ENCODE measurements at regions not wholly inside any gene's neighbourhood (a gene's known extent, or its start where the extent isn't known, plus 50 kb on each side); places are given as distances from the start of the nearest gene placed in this dataset.

DNA sequence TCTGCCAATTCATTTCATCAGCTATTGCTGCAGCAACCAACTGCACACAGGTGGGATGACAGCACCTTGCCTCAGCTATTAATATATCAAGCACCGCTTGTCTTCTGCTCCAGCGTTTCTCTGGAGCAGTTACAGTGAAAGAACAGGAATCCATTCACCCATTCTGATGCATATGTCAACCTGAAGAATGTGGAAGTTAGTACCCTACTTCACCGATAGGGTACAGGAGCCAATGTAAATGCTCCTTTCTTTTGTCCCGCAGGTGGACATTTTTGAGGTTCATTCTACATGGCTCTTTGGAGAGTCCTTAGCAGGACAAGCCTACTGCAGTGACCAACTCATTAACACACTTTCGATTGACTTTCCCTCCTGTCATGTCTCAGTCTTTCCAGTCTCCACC is 104.4 kb upstream of the PRNP start (continued):
- TF ChIP-seq ASH2L (IDR thresholded peaks at IDR 0.05; ENCODE audit: low read length) = no peak

DNA sequence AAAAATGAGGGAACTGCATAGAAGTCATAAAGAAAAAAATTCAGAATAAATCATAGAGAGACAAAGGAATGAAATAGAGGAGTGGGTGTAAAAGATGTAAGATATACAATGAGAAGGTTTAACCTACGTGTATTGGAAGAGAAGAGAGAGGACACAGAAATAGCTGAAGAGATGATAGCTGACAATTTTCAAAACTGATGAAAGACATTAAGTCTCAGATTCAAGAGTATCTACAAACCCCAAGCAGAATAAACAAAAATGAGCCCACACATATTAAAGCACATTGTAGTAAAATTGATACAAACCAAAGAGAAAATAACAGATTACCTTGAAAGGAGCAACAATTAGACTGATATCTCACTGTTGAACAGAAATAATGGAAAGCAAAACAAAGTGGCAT is 107.9 kb upstream of the PRNP start:
- CTCF ChIA-PET (ENCODE audit: partially characterized antibody) = interaction anchor here (2.9 kb wide), 1 partner anchor 10 kb away, joined by 9 read pairs; no protein-coding TSS in a partner anchor

More for the DNA sequence above, 107.9 kb upstream of the PRNP start:
- no peak overlapping the region for H2AFZ ChIP-seq (ENCODE audit: low read length)
- peaks cover 0 to 4% (median 2%) of the 10 kb centered on the region in 4 experiments; a peak in 3 of 7 replicates for H3K27me3 ChIP-seq (replicated peaks in 1 of 4; ENCODE audit: control insufficient read depth in 3 of 4, extremely low read depth in 1 of 4, insufficient read depth in 3 of 4, low read length in 3 of 4)
- 87 to 100% methylated on average over 1 of the region's 1 CpG for WGBS, 2 experiments (ENCODE audit: extremely low coverage in 1 of 2, insufficient coverage in 1 of 2, insufficient read length in 1 of 2, insufficient replicate concordance in 2 of 2, low coverage in 1 of 2, low lambda C conversion rate in 2 of 2, missing lambda C conversion rate in 1 of 2)
- H3K4me1 ChIP-seq (replicated peaks in 1 of 4; ENCODE audit: control insufficient read depth in 3 of 4, insufficient read depth in 4 of 4, low read length in 3 of 4) = peaks cover 0 to 5% (median 2%) of the 10 kb centered on the region in 4 experiments; a peak in 3 of 7 replicates
- no peak overlapping the region for H3K56ac ChIP-seq (replicated peaks; ENCODE audit: insufficient read length, low read depth, low read length)
- H4K91ac ChIP-seq (replicated peaks; ENCODE audit: insufficient read length, low read length) = no peak overlapping the region
- H3K4me3 ChIP-seq (ENCODE audit: extremely low read depth in 1 of 4, insufficient read depth in 2 of 4, low read depth in 3 of 4, low read length in 4 of 4) = no peak overlapping the region
- H3K4ac ChIP-seq (replicated peaks; ENCODE audit: insufficient read length, low read depth, low read length) = no peak overlapping the region
- no peak overlapping the region for H3K27ac ChIP-seq (ENCODE audit: low read depth, low read length)
- no peak overlapping the region for H3K4me2 ChIP-seq (ENCODE audit: insufficient read depth in 1 of 2, low read depth in 2 of 2, low read length in 2 of 2)
- no peak overlapping the region for H3K9ac ChIP-seq (replicated peaks in 1 of 4; ENCODE audit: extremely low read depth in 1 of 4, low read depth in 3 of 4, low read length in 3 of 4)
- H2BK5ac ChIP-seq (ENCODE audit: low read depth, low read length) = no peak overlapping the region
- H3K23me2 ChIP-seq (ENCODE audit: low read depth, low read length) = no peaks in the 10 kb centered on the region
- H4K20me1 ChIP-seq (replicated peaks in 1 of 2; ENCODE audit: control insufficient read depth in 1 of 2, insufficient read depth in 2 of 2, low read length in 2 of 2) = no peaks in the 10 kb centered on the region
- no peak overlapping the region for H2BK15ac ChIP-seq (ENCODE audit: low read length)
- H4K5ac ChIP-seq (ENCODE audit: insufficient read length, low read depth, low read length) = no peak overlapping the region
- no peak overlapping the region for H2BK20ac ChIP-seq (ENCODE audit: low read length)
- no peaks in the 10 kb centered on the region for H3K79me2 ChIP-seq (ENCODE audit: control insufficient read depth in 1 of 2, insufficient read depth in 2 of 2, low read length in 2 of 2)
- H2AK5ac ChIP-seq (ENCODE audit: low read depth, low read length) = no peak overlapping the region
- DNase-seq (ENCODE audit: low read depth in 1 of 2, low spot score in 2 of 2) = no peak
- no peak for TF ChIP-seq JUN (IDR thresholded peaks at IDR 0.05; ENCODE audit: low read depth, low read length)
- no peak for TF ChIP-seq CBX5 (IDR thresholded peaks at IDR 0.05; ENCODE audit: low read depth, low read length)
- TF ChIP-seq ZNF274 (IDR thresholded peaks at IDR 0.05; ENCODE audit: borderline replicate concordance, extremely low read depth, low read length) = no peak
- TF ChIP-seq POU5F1 (IDR thresholded peaks at IDR 0.05; ENCODE audit: low read depth, low read length) = no peak
- no peak for TF ChIP-seq NRF1 (IDR thresholded peaks at IDR 0.05; ENCODE audit: low read depth, low read length)
- TF ChIP-seq POLR2AphosphoS5 (IDR thresholded peaks at IDR 0.05; ENCODE audit: low read depth, low read length) = no peak
- no peak for TF ChIP-seq MAFK (IDR thresholded peaks at IDR 0.05; ENCODE audit: low read depth, low read length)
- no peak for TF ChIP-seq SIRT6 (IDR thresholded peaks at IDR 0.05; ENCODE audit: low read length)
- H3K18ac ChIP-seq (ENCODE audit: extremely low read depth, low read length) = no peak overlapping the region
- no peak overlapping the region for H2BK120ac ChIP-seq (replicated peaks; ENCODE audit: low read depth, low read length)
- no peak for FAIRE-seq
- H4K8ac ChIP-seq (ENCODE audit: extremely low read depth, insufficient read depth, low read length) = no peak overlapping the region
- H3K9me3 ChIP-seq (ENCODE audit: insufficient read depth in 2 of 2, low read depth in 1 of 2, low read length in 1 of 2) = no peaks in the 10 kb centered on the region
- POLR2A ChIA-PET (ENCODE audit: partially characterized antibody) = no interaction called here
- H3K79me1 ChIP-seq (ENCODE audit: low read depth, low read length) = no peaks in the 10 kb centered on the region
- H3K23ac ChIP-seq (ENCODE audit: insufficient read length) = no peak overlapping the region
- H3K36me3 ChIP-seq (ENCODE audit: control insufficient read depth in 2 of 4, insufficient read depth in 4 of 4, low read length in 3 of 4) = no peaks in the 10 kb centered on the region
- H3K14ac ChIP-seq (ENCODE audit: insufficient read length) = no peak overlapping the region
- no peak overlapping the region for H2BK12ac ChIP-seq (ENCODE audit: low read depth, low read length)

All from H1 (cell line).